ENCODE measurements at regions not wholly inside any gene's neighbourhood (a gene's known extent, or its start where the extent isn't known, plus 50 kb on each side); places are given as distances from the start of the nearest gene placed in this dataset.
"Not testable (repeated sequence)": the region's sequence is repeated elsewhere in the genome, so short reads cannot be mapped to it uniquely, and the experiment has no call there.

- not testable (repeated sequence) for H3K27ac Mint-ChIP-seq; H3K36me3 ChIP-seq (ENCODE audit: control insufficient read depth, insufficient read depth, low read length); H3K4me1 Mint-ChIP-seq; H3K9me3 Mint-ChIP-seq; H3K4me1 ChIP-seq (ENCODE audit: control insufficient read depth, insufficient read depth, low read length, poor library complexity, severe bottlenecking); H3K36me3 Mint-ChIP-seq; H3K27ac ChIP-seq (ENCODE audit: insufficient read depth, low read length, poor library complexity, severe bottlenecking); DNase-seq; ATAC-seq (ENCODE audit: low read depth in 2 of 2); H3K9me3 ChIP-seq (ENCODE audit: control insufficient read depth in 2 of 2, low read length in 2 of 2); H3K4me3 ChIP-seq (ENCODE audit: low read depth, low read length); H3K4me3 Mint-ChIP-seq; H3K27me3 ChIP-seq (ENCODE audit: control insufficient read depth, insufficient read depth, low read length)
- H3K27me3 Mint-ChIP-seq, result peaks cover 19% of the 10 kb centered on the region
Observed at GRCh38 chr14:66013607-66014006, 472.6 kb upstream of the CCDC196 start.

GRCh38 chr14:66015071-66015780 is 470.9 kb upstream of the CCDC196 start:
- peaks cover 0 to 6% (median 2%) of the 10 kb centered on the region in 7 donors for H3K9me3 Mint-ChIP-seq
- H3K27ac Mint-ChIP-seq, result no peak overlapping the region
- no peaks in the 10 kb centered on the region for H3K36me3 ChIP-seq (ENCODE audit: control insufficient read depth, insufficient read depth, low read length)
- H3K27ac ChIP-seq (ENCODE audit: insufficient read depth, low read length, poor library complexity, severe bottlenecking), result no peak overlapping the region
- H3K27me3 Mint-ChIP-seq, result peaks cover 13% of the 10 kb centered on the region
- DNase-seq (no peak), ATAC-seq (ENCODE audit: low read depth in 2 of 2) (no peak)
- no peaks in the 10 kb centered on the region for H3K36me3 Mint-ChIP-seq
- no peaks in the 10 kb centered on the region for H3K9me3 ChIP-seq (ENCODE audit: control insufficient read depth in 2 of 2, low read length in 2 of 2)
- H3K4me1 Mint-ChIP-seq, result peaks cover 0 to 4% (median 0%) of the 10 kb centered on the region in 4 donors
- no peaks in the 10 kb centered on the region for H3K4me1 ChIP-seq (ENCODE audit: control insufficient read depth, insufficient read depth, low read length, poor library complexity, severe bottlenecking)
- no peak overlapping the region for H3K4me3 ChIP-seq (ENCODE audit: low read depth, low read length)
- H3K27me3 ChIP-seq (ENCODE audit: control insufficient read depth, insufficient read depth, low read length), result peaks cover 2% of the 10 kb centered on the region
- H3K4me3 Mint-ChIP-seq, result no peak overlapping the region

GRCh38 chr14:66017927-66018326 is 468.2 kb upstream of the CCDC196 start:
- H3K9me3 ChIP-seq (ENCODE audit: control insufficient read depth in 2 of 2, low read length in 2 of 2), result no peaks in the 10 kb centered on the region
- DNase-seq (no peak), ATAC-seq (ENCODE audit: low read depth in 2 of 2) (no peak)
- H3K36me3 ChIP-seq (ENCODE audit: control insufficient read depth, insufficient read depth, low read length), result no peaks in the 10 kb centered on the region
- peaks cover 2% of the 10 kb centered on the region for H3K27me3 ChIP-seq (ENCODE audit: control insufficient read depth, insufficient read depth, low read length)
- no peak overlapping the region for H3K4me3 ChIP-seq (ENCODE audit: low read depth, low read length)
- Mint-ChIP-seq H3K27ac (no peak overlapping the region), H3K4me1 (no peaks in the 10 kb centered on the region), H3K27me3 (peaks cover 13% of the 10 kb centered on the region), H3K9me3 (peaks cover 0 to 6% (median 2%) of the 10 kb centered on the region in 7 donors), H3K4me3 (no peak overlapping the region), H3K36me3 (no peaks in the 10 kb centered on the region)
- H3K27ac ChIP-seq (ENCODE audit: insufficient read depth, low read length, poor library complexity, severe bottlenecking), result no peak overlapping the region
- H3K4me1 ChIP-seq (ENCODE audit: control insufficient read depth, insufficient read depth, low read length, poor library complexity, severe bottlenecking), result no peaks in the 10 kb centered on the region

- Histone ChIP-seq H3K36me3 (ENCODE audit: control insufficient read depth, insufficient read depth, low read length) (no peaks in the 10 kb centered on the region), H3K9me3 (ENCODE audit: control insufficient read depth in 2 of 2, low read length in 2 of 2) (no peaks in the 10 kb centered on the region), H3K27ac (ENCODE audit: insufficient read depth, low read length, poor library complexity, severe bottlenecking) (no peak overlapping the region), H3K4me1 (ENCODE audit: control insufficient read depth, insufficient read depth, low read length, poor library complexity, severe bottlenecking) (no peaks in the 10 kb centered on the region), H3K4me3 (ENCODE audit: low read depth, low read length) (no peak overlapping the region), H3K27me3 (ENCODE audit: control insufficient read depth, insufficient read depth, low read length) (no peaks in the 10 kb centered on the region)
- ATAC-seq (ENCODE audit: low read depth in 2 of 2) (no peak), DNase-seq (no peak)
- peaks cover 0 to 3% (median 0%) of the 10 kb centered on the region in 7 donors for H3K9me3 Mint-ChIP-seq
- H3K27me3 Mint-ChIP-seq, result peaks cover 3% of the 10 kb centered on the region
- H3K4me3 Mint-ChIP-seq, result no peak overlapping the region
- H3K4me1 Mint-ChIP-seq, result no peaks in the 10 kb centered on the region
- no peaks in the 10 kb centered on the region for H3K36me3 Mint-ChIP-seq
- no peak overlapping the region for H3K27ac Mint-ChIP-seq
Observed at GRCh38 chr14:66022526-66022925, 463.6 kb upstream of the CCDC196 start.

- Histone ChIP-seq H3K27me3 (ENCODE audit: control insufficient read depth, insufficient read depth, low read length) (no peaks in the 10 kb centered on the region), H3K4me3 (ENCODE audit: low read depth, low read length) (no peak overlapping the region), H3K4me1 (ENCODE audit: control insufficient read depth, insufficient read depth, low read length, poor library complexity, severe bottlenecking) (no peaks in the 10 kb centered on the region), H3K27ac (ENCODE audit: insufficient read depth, low read length, poor library complexity, severe bottlenecking) (no peak overlapping the region), H3K9me3 (ENCODE audit: control insufficient read depth in 2 of 2, low read length in 2 of 2) (no peaks in the 10 kb centered on the region), H3K36me3 (ENCODE audit: control insufficient read depth, insufficient read depth, low read length) (no peaks in the 10 kb centered on the region)
- H3K4me1 Mint-ChIP-seq, result no peaks in the 10 kb centered on the region
- H3K4me3 Mint-ChIP-seq, result no peak overlapping the region
- no peaks in the 10 kb centered on the region for H3K27me3 Mint-ChIP-seq
- H3K9me3 Mint-ChIP-seq, result peaks cover 0 to 12% (median 3%) of the 10 kb centered on the region in 7 donors
- no peak for ATAC-seq (ENCODE audit: low read depth in 2 of 2)
- no peaks in the 10 kb centered on the region for H3K36me3 Mint-ChIP-seq
- no peak overlapping the region for H3K27ac Mint-ChIP-seq
- no peak for DNase-seq
Observed at GRCh38 chr14:66025779-66026178, 460.4 kb upstream of the CCDC196 start.

- not testable (repeated sequence) for H3K4me3 ChIP-seq (ENCODE audit: low read depth, low read length); H3K27me3 ChIP-seq (ENCODE audit: control insufficient read depth, insufficient read depth, low read length); H3K9me3 ChIP-seq (ENCODE audit: control insufficient read depth in 2 of 2, low read length in 2 of 2); H3K4me3 Mint-ChIP-seq; H3K4me1 ChIP-seq (ENCODE audit: control insufficient read depth, insufficient read depth, low read length, poor library complexity, severe bottlenecking); H3K27ac Mint-ChIP-seq; H3K27ac ChIP-seq (ENCODE audit: insufficient read depth, low read length, poor library complexity, severe bottlenecking); DNase-seq; H3K36me3 Mint-ChIP-seq; ATAC-seq (ENCODE audit: low read depth in 2 of 2); H3K4me1 Mint-ChIP-seq; H3K36me3 ChIP-seq (ENCODE audit: control insufficient read depth, insufficient read depth, low read length)
- Mint-ChIP-seq H3K9me3 (peaks cover 3 to 36% (median 8%) of the 10 kb centered on the region in 7 donors), H3K27me3 (peaks cover 11% of the 10 kb centered on the region)
Observed at GRCh38 chr14:66031981-66032380, 454.2 kb upstream of the CCDC196 start.

GRCh38 chr14:66032800-66033199 is 453.4 kb upstream of the CCDC196 start:
- Mint-ChIP-seq H3K27me3 (peaks cover 11% of the 10 kb centered on the region), H3K4me1 (no peaks in the 10 kb centered on the region), H3K4me3 (no peak overlapping the region), H3K9me3 (peaks cover 3 to 36% (median 8%) of the 10 kb centered on the region in 7 donors), H3K27ac (no peak overlapping the region), H3K36me3 (peaks cover 9% of the 10 kb centered on the region)
- ATAC-seq (ENCODE audit: low read depth in 2 of 2) (no peak), DNase-seq (no peak)
- Histone ChIP-seq H3K27ac (ENCODE audit: insufficient read depth, low read length, poor library complexity, severe bottlenecking) (no peak overlapping the region), H3K4me3 (ENCODE audit: low read depth, low read length) (no peak overlapping the region), H3K36me3 (ENCODE audit: control insufficient read depth, insufficient read depth, low read length) (no peaks in the 10 kb centered on the region), H3K27me3 (ENCODE audit: control insufficient read depth, insufficient read depth, low read length) (peaks cover 9% of the 10 kb centered on the region), H3K9me3 (ENCODE audit: control insufficient read depth in 2 of 2, low read length in 2 of 2) (peaks cover 0 to 2% of the 10 kb centered on the region in 2 experiments), H3K4me1 (ENCODE audit: control insufficient read depth, insufficient read depth, low read length, poor library complexity, severe bottlenecking) (no peaks in the 10 kb centered on the region)

GRCh38 chr14:66036547-66036946 is 449.6 kb upstream of the CCDC196 start:
- H3K27me3 ChIP-seq (ENCODE audit: control insufficient read depth, insufficient read depth, low read length), result peaks cover 9% of the 10 kb centered on the region
- ATAC-seq (ENCODE audit: low read depth in 2 of 2), result no peak
- no peak overlapping the region for H3K4me3 ChIP-seq (ENCODE audit: low read depth, low read length)
- Mint-ChIP-seq H3K9me3 (peaks cover 0 to 19% (median 4%) of the 10 kb centered on the region in 7 donors), H3K36me3 (peaks cover 10% of the 10 kb centered on the region), H3K27me3 (peaks cover 19% of the 10 kb centered on the region), H3K27ac (no peak overlapping the region), H3K4me3 (no peak overlapping the region), H3K4me1 (no peaks in the 10 kb centered on the region)
- DNase-seq, result no peak
- H3K27ac ChIP-seq (ENCODE audit: insufficient read depth, low read length, poor library complexity, severe bottlenecking), result no peak overlapping the region
- H3K4me1 ChIP-seq (ENCODE audit: control insufficient read depth, insufficient read depth, low read length, poor library complexity, severe bottlenecking), result no peaks in the 10 kb centered on the region
- H3K9me3 ChIP-seq (ENCODE audit: control insufficient read depth in 2 of 2, low read length in 2 of 2), result peaks cover 0 to 2% of the 10 kb centered on the region in 2 experiments
- no peaks in the 10 kb centered on the region for H3K36me3 ChIP-seq (ENCODE audit: control insufficient read depth, insufficient read depth, low read length)

All from CD4-positive, CD25-positive, alpha-beta regulatory T cell (primary cell).